Activated CD8-positive, alpha-beta T cell treated with anti-CD3 and anti-CD28 coated beads for 36 hours (primary cell): ENCODE measurements at regions not wholly inside any gene's neighbourhood (a gene's known extent, or its start where the extent isn't known, plus 50 kb on each side); places are given as distances from the start of the nearest gene placed in this dataset.

ENCODE experiments used
- ATAC-seq: fragments of 200-7000 bp; cut with Tn5 transposase; one replicate; pipeline ENCODE4 v1.10.0; 2021; ENCODE audit warnings: mild to moderate bottlenecking, moderate library complexity
- CTCF ChIA-PET: fragments of 350-600 bp; sonication (Branson Sonifier 250); formaldehyde crosslinking; loops from one replicate; lab custom pipeline; 2021; ENCODE audit warnings: antibody characterized with exemption; lab: Charles Lee
- POLR2A ChIA-PET: fragments of 350-600 bp; sonication (Branson Sonifier 250); formaldehyde crosslinking; loops from one replicate; lab custom pipeline; 2021; ENCODE audit warnings: antibody characterized with exemption; lab: Charles Lee
- DNase-seq: peaks from one replicate; pipeline ENCODE4 v3.0.0-alpha.2; 2020
- H3K27ac Mint-ChIP-seq: one replicate; pipeline ENCODE4 v1.8.0; 2021; ENCODE audit warnings: mild to moderate bottlenecking, mixed read lengths
- H3K27me3 Mint-ChIP-seq: one replicate; pipeline ENCODE4 v1.8.0; 2021; ENCODE audit warnings: mixed read lengths
- H3K36me3 Mint-ChIP-seq: one replicate; pipeline ENCODE4 v1.8.0; 2021; ENCODE audit warnings: low read depth, mixed read lengths
- H3K4me1 Mint-ChIP-seq: one replicate; pipeline ENCODE4 v1.8.0; 2021; ENCODE audit warnings: low read depth, mixed read lengths
- H3K4me3 Mint-ChIP-seq: one replicate; pipeline ENCODE4 v1.8.0; 2021; ENCODE audit warnings: mild to moderate bottlenecking, moderate library complexity, mixed read lengths
- H3K9me3 Mint-ChIP-seq: one replicate; pipeline ENCODE4 v1.8.0; 2021; ENCODE audit warnings: mixed read lengths
- intact Hi-C: fragments of 100-400 bp; cut with micrococcal nuclease; formaldehyde crosslinking; loops from one replicate; pipeline ENCODE4 v1.10.0; 2022
- TF ChIP-seq, protein P1 (sequence below): fragments of 200-600 bp; IDR thresholded peaks from one replicate; pipeline ENCODE4 v1.8.0; 2022; ENCODE audit warnings: antibody characterized with exemption, mild to moderate bottlenecking

DNA sequence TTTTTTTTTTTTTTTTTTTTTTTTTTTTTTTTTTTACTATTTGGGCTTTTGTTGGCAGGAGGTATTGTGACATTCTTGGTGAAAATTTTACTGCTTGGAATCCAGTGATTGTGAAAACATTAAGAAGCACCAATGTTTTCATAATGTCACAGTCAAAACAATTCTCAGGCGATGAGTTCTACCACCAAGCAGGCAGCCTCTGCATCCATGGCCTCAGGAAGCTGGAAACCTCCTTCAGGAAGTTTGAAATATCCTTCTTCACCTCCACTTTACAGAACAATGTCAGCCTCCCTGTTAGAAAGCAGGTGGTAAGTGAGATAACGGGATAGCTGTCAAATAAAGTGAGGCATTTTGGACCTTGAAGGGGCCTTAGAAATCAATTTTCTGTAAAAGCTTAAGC lies 98.3 kb downstream of the MEX3B start:
- ChIA-PET POLR2A (no interaction called here), CTCF (no interaction called here)
- Mint-ChIP-seq H3K27ac (no peak overlapping the region), H3K36me3 (no peaks in the 10 kb centered on the region), H3K27me3 (peaks cover 1% of the 10 kb centered on the region), H3K4me1 (peaks cover 4% of the 10 kb centered on the region), H3K9me3 (no peaks in the 10 kb centered on the region), H3K4me3 (no peak overlapping the region)
- TF ChIP-seq, protein P1, sequence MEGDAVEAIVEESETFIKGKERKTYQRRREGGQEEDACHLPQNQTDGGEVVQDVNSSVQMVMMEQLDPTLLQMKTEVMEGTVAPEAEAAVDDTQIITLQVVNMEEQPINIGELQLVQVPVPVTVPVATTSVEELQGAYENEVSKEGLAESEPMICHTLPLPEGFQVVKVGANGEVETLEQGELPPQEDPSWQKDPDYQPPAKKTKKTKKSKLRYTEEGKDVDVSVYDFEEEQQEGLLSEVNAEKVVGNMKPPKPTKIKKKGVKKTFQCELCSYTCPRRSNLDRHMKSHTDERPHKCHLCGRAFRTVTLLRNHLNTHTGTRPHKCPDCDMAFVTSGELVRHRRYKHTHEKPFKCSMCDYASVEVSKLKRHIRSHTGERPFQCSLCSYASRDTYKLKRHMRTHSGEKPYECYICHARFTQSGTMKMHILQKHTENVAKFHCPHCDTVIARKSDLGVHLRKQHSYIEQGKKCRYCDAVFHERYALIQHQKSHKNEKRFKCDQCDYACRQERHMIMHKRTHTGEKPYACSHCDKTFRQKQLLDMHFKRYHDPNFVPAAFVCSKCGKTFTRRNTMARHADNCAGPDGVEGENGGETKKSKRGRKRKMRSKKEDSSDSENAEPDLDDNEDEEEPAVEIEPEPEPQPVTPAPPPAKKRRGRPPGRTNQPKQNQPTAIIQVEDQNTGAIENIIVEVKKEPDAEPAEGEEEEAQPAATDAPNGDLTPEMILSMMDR: no peak
- no peak for DNase-seq
- intact Hi-C loops: no loop called here
- no peak for ATAC-seq

DNA sequence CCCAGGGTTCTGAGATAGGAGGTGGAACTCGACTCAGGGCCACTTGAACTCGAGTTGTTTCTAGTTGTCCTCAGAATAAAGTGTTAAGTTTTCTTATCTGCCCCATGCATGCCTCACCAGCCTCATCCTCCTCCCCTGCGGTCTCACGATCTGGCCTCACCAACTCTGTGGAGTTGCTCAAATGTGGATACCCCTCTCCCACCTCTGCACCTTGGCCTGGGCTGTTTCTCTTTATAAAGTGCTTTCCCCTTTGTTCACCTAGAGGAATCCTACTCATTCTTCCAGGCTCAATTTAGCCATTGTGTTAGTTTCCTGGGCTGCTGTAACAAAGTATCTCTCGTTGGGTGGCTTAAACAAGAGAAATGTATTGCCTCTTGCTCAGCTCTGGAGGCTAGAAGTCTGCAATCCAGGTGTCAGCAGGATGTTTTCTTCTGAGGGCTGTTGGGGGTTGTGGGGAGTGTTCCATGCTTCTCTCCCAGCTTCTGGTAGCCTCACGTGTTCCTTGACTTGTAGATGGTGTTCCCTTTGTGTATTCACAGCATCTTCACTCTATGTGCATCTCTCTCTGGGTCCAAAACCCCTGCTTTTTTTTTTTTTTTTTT lies 100.7 kb downstream of the MEX3B start:
- no peaks in the 10 kb centered on the region for H3K9me3 Mint-ChIP-seq
- peaks cover 4% of the 10 kb centered on the region for H3K27me3 Mint-ChIP-seq
- peaks cover 4% of the 10 kb centered on the region for H3K4me1 Mint-ChIP-seq
- no peak overlapping the region for H3K4me3 Mint-ChIP-seq
- intact Hi-C loops: no loop called here
- DNase-seq: no peak
- ATAC-seq: no peak
- H3K36me3 Mint-ChIP-seq: no peaks in the 10 kb centered on the region
- POLR2A ChIA-PET: no interaction called here
- no peak overlapping the region for H3K27ac Mint-ChIP-seq
- CTCF ChIA-PET: no interaction called here
- TF ChIP-seq, protein P1: no peak

DNA sequence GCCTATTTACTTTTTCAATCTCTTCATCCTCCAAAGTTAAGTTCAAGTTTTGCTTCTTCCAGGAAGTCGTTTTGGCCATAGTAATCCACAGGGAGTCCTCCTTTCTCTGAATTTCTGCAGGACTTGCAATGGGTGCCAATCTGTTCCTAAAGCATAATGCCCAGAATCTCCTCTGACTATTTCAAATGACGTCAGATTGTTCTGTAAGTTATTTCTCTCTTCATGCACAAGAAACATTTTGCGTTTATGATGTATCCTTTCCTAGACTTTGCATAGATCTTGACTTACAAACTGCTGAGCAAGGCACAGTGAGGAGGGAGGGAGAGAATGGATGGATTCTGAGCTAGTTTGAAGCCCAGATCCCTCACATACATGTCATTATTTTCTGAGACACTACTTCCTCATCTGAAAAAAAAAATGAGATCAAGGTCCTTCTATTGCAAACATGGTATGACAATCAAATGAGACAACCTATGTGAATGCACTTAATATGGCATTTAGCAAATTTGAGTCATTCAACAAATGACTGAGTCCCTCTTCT lies 103.1 kb downstream of the MEX3B start:
- no peak overlapping the region for H3K27ac Mint-ChIP-seq
- no peaks in the 10 kb centered on the region for H3K9me3 Mint-ChIP-seq
- CTCF ChIA-PET: no interaction called here
- no peaks in the 10 kb centered on the region for H3K36me3 Mint-ChIP-seq
- no peak for DNase-seq
- H3K4me3 Mint-ChIP-seq: no peak overlapping the region
- POLR2A ChIA-PET: no interaction called here
- intact Hi-C loops: no loop called here
- H3K4me1 Mint-ChIP-seq: no peaks in the 10 kb centered on the region
- H3K27me3 Mint-ChIP-seq: peaks cover 4% of the 10 kb centered on the region
- ATAC-seq: no peak
- TF ChIP-seq, protein P1: no peak

DNA sequence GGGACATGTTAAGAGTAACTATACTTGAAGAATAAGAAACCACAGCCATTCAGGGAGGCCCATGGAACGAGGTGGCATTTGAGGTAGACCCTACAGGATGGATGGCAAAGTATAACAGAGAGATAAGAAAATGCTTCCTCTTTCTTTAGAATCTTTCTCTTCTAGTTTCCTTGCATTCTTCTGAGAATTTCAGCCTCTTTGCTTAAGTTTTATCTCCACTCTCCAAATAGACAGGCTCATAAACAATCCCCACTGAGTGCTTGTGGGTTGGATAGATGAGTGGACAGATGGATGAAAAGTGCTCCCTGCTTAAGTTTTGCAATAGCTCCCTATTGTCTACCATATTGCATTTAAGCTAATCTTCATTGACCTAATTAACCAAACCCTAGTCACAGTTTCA lies 103.7 kb downstream of the MEX3B start:
- TF ChIP-seq, protein P1: no peak
- Mint-ChIP-seq H3K27ac (no peak overlapping the region), H3K36me3 (no peaks in the 10 kb centered on the region), H3K4me3 (no peak overlapping the region), H3K27me3 (peaks cover 7% of the 10 kb centered on the region), H3K4me1 (no peaks in the 10 kb centered on the region), H3K9me3 (no peaks in the 10 kb centered on the region)
- ATAC-seq: no peak
- no peak for DNase-seq
- intact Hi-C loops: no loop called here
- POLR2A ChIA-PET: no interaction called here
- CTCF ChIA-PET: interaction anchor here (1.0 kb wide), 1 partner anchor 786 kb away, joined by 3 read pairs; no protein-coding TSS in a partner anchor

DNA sequence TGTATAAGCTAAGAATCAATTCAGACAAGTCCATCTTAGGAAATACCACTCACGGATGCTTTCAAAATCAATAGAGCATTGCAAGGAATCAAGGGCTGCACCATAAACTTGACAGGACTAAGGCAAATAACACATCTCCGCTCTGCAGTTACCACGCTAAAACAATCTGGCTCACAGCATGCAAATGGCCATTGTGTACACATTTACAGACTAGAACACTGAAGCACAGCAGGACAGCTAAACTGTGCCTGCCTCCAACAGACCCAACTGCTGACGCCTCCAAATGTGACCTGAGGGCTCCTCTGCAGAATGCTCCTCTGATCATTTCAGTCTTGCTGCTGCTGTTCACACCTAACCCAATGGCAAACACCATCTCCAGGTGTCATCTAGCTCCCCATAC lies 104.3 kb downstream of the MEX3B start:
- CTCF ChIA-PET: interaction anchor here (1.0 to 1.7 kb wide), 2 partner anchors 11 to 786 kb away, joined by 3 to 5 read pairs; no protein-coding TSS in a partner anchor
- POLR2A ChIA-PET: no interaction called here
- TF ChIP-seq, protein P1: no peak
- Mint-ChIP-seq H3K27ac (no peak overlapping the region), H3K36me3 (no peaks in the 10 kb centered on the region), H3K9me3 (no peaks in the 10 kb centered on the region), H3K4me3 (no peak overlapping the region), H3K27me3 (peaks cover 7% of the 10 kb centered on the region), H3K4me1 (no peaks in the 10 kb centered on the region)
- intact Hi-C loops: no loop called here
- no peak for ATAC-seq
- no peak for DNase-seq
